ENCODE measurements at regions not wholly inside any gene's neighbourhood (a gene's known extent, or its start where the extent isn't known, plus 50 kb on each side); places are given as distances from the start of the nearest gene placed in this dataset.

GRCh38 chr11:92697461-92698312, 271.8 kb upstream of the MTNR1B start:
- DNase-seq = no peak
- no peak for TF ChIP-seq POLR2A (IDR thresholded peaks at IDR 0.05; ENCODE audit: low read length)
- no peak for TF ChIP-seq GATA1 (IDR thresholded peaks at IDR 0.05; ENCODE audit: low read depth, low read length)

- TF ChIP-seq POLR2A (IDR thresholded peaks at IDR 0.05; ENCODE audit: low read length) (no peak), GATA1 (IDR thresholded peaks at IDR 0.05; ENCODE audit: low read depth, low read length) (no peak)
- DNase-seq = no peak
Observed at GRCh38 chr11:92698742-92699141, 270.7 kb upstream of the MTNR1B start.

DNA sequence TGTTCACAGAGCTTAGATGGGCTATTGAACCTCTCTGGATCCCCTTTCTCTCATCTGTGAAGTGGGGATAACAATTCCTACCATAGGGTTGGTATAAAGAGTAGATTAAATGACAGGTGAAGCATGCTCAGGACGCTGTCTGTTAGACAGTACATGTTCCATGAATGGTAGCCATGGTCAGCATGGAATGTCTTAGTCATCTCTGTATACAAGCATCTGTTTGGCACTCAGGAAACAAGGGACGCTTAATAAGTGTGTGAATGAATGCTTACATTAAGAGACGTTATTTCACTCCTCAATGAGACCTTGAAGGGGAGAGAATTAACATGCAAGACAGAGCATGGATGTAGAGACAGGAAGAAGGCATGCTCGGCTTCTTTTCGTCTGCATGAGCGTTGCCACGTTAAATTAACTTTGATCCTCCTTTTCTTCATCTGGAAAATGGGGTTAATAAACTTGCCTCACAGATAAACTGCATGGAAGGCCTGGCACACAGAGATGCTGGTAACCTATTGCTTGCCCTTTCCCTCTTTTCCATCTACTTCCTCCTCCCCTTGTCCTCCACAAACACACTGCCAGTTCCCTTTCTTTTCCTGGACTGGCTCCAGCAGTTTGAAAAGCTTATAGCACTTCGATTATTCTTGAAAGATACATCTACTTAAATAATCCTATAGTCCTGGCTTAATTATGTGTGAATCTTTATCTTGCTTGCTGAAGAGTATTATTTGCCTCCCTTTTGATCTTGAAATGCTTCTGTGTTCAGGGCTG, 267.2 kb upstream of the MTNR1B start:
- DNase-seq = no peak
- no peak for TF ChIP-seq POLR2A (IDR thresholded peaks at IDR 0.05; ENCODE audit: low read length)
- no peak for TF ChIP-seq GATA1 (IDR thresholded peaks at IDR 0.05; ENCODE audit: low read depth, low read length)

DNA sequence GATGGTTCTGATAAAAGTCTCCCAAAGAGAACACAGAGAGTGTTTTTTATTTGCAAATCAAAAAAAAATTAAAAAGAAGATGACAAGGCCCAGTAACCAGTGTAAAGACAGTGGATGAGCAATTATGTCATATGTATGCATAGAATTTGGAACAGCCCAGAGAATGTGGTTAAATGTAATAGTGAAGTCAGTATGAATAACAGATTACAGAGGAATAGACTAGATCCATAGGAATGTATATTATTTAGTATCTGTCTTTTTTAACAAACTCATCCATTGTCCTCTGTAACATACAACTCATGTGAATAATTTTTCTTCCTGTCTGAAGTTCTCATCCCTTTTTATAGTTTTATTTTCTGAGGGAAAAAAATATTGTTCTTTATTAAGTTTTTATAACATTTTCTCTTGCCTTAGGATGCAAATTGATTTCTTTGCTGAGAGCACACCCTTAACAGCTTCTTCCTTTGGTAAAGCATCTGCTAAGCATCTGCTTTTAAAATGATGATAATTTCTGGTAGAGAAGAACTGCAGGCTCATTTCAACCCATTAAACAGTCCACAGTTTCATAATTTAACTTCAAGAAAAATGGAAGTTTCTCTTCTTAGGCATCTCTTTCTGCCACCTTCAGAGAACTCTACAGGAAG, 266.5 kb upstream of the MTNR1B start:
- DNase-seq = no peak
- TF ChIP-seq GATA1 (IDR thresholded peaks at IDR 0.05; ENCODE audit: low read depth, low read length) = no peak
- TF ChIP-seq POLR2A (IDR thresholded peaks at IDR 0.05; ENCODE audit: low read length) = no peak

DNA sequence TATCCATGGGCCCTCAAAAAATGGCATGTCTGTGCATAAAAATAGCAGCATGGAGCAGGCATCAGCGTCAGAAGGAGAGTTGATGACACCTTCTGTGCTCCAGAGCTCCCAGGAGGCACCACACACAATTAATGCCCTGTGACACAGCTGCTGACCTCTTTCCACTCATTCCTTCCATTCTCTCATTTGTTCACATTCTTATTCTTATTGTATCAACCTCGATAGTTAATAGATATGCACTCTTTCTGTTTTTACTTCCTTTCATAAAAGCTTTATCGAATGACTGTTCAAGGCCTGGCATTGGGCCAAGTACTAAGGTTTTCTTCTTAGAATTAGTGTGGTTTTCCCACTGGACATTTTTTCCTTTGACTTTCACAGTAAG, 266.0 kb upstream of the MTNR1B start:
- TF ChIP-seq POLR2A (IDR thresholded peaks at IDR 0.05; ENCODE audit: low read length) (no peak), GATA1 (IDR thresholded peaks at IDR 0.05; ENCODE audit: low read depth, low read length) (no peak)
- no peak for DNase-seq

DNA sequence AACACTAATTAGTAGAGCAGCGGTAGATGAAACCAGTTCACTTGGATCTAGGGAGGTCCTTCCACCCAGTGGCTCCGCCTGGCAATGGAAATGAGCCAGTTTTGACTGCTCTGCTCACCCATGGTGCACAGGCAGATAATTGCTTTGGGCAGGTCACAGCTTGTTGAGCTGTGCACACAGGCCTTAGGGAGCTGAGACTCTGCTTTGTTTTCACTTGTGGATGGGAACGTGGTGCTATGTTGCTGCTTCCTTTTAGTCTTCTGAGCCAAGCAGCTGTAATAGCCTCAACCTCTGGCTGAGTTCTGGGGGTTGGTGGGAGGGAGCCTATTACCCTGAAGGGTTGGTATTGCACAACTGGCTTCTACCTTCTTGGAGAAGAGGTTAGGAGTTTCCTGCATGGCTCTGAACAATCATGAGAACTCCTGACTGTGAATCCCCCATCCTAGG, 262.3 kb upstream of the MTNR1B start:
- TF ChIP-seq GATA1 (IDR thresholded peaks at IDR 0.05; ENCODE audit: low read depth, low read length) (no peak), POLR2A (IDR thresholded peaks at IDR 0.05; ENCODE audit: low read length) (no peak)
- no peak for DNase-seq

- no peak for TF ChIP-seq GATA1 (IDR thresholded peaks at IDR 0.05; ENCODE audit: low read depth, low read length)
- TF ChIP-seq POLR2A (IDR thresholded peaks at IDR 0.05; ENCODE audit: low read length) = no peak
- no peak for DNase-seq
Observed at GRCh38 chr11:92707665-92708064, 261.8 kb upstream of the MTNR1B start.

DNA sequence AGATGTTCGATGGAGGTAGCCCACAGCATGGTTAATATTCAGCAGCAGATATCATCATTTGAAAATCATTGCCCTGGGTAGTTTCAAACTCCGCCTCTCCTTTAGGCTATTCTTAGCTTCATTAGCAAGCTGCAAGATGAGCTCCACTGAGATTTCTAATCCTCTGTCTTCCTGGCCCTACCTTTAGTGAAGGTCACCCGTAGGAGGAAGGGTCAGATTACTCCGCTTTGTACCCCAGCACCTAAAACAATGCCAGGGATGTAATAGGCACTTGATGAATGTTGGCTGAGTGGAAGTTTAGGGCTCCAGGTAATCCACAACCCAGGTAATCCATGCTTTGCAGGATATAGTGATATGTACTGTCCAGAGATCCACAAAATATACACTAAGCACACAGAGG, 260.1 kb upstream of the MTNR1B start:
- TF ChIP-seq POLR2A (IDR thresholded peaks at IDR 0.05; ENCODE audit: low read length) = no peak
- no peak for TF ChIP-seq GATA1 (IDR thresholded peaks at IDR 0.05; ENCODE audit: low read depth, low read length)
- no peak for DNase-seq

GRCh38 chr11:92711926-92712325, 257.5 kb upstream of the MTNR1B start:
- no peak for TF ChIP-seq POLR2A (IDR thresholded peaks at IDR 0.05; ENCODE audit: low read length)
- TF ChIP-seq GATA1 (IDR thresholded peaks at IDR 0.05; ENCODE audit: low read depth, low read length) = no peak
- no peak for DNase-seq

DNA sequence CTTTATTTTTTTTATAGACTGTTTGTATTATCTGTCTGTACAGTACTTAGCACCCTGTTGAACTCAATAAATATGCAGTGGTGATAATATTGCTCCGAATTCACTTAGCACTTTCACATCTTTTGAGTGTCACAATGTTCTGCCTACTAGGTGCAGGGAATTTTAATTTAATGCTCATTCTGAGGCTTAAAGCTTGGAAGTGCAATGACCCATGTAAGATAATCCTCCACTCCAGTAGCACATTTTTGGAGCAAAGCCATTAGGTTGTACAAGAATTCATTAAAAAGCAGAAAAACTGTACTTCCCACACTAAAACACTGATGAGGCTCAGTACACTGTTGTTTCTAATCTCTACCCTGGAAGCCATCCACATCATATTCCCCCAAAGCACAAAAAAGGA, 255.3 kb upstream of the MTNR1B start:
- DNase-seq = no peak
- TF ChIP-seq POLR2A (IDR thresholded peaks at IDR 0.05; ENCODE audit: low read length) = no peak
- TF ChIP-seq GATA1 (IDR thresholded peaks at IDR 0.05; ENCODE audit: low read depth, low read length) = no peak

GRCh38 chr11:92717240-92717639, 252.2 kb upstream of the MTNR1B start:
- DNase-seq = no peak
- TF ChIP-seq GATA1 (IDR thresholded peaks at IDR 0.05; ENCODE audit: low read depth, low read length) (no peak), POLR2A (IDR thresholded peaks at IDR 0.05; ENCODE audit: low read length) (no peak)

- TF ChIP-seq GATA1 (IDR thresholded peaks at IDR 0.05; ENCODE audit: low read depth, low read length) (no peak), POLR2A (IDR thresholded peaks at IDR 0.05; ENCODE audit: low read length) (no peak)
- no peak for DNase-seq
Observed at GRCh38 chr11:92720385-92720784, 249.1 kb upstream of the MTNR1B start.

GRCh38 chr11:92725352-92725751, 244.1 kb upstream of the MTNR1B start:
- DNase-seq = no peak
- TF ChIP-seq GATA1 (IDR thresholded peaks at IDR 0.05; ENCODE audit: low read depth, low read length) (no peak), POLR2A (IDR thresholded peaks at IDR 0.05; ENCODE audit: low read length) (no peak)

DNA sequence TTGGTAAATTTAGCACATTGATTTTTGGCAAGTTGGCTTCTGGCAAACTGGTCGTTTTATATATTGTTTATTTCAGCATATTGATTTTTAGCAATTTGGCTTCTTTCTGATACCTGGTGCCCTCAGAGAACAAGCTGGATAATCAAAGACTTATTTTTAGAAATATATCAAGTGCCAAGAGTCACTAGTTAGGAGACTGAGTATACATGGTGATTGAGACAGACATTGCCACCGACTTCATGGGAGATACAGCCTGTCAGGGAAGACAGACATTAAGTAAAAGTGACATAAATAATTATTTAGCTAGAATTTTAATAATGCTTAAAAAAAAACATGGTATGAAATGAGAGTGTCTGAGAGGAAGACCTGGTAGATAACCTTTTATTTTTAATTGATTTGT, 242.3 kb upstream of the MTNR1B start:
- no peak for DNase-seq
- TF ChIP-seq POLR2A (IDR thresholded peaks at IDR 0.05; ENCODE audit: low read length) = no peak
- no peak for TF ChIP-seq GATA1 (IDR thresholded peaks at IDR 0.05; ENCODE audit: low read depth, low read length)
